GM12878 (cell line): ENCODE measurements at regions not wholly inside any gene's neighbourhood (a gene's known extent, or its start where the extent isn't known, plus 50 kb on each side); places are given as distances from the start of the nearest gene placed in this dataset.

ENCODE experiments used
- ATAC-seq: fragments of 200-7000 bp; cut with Tn5 transposase; 3 replicates; pipeline ENCODE4 v1.9.1; 2020; ENCODE audit warnings: mild to moderate bottlenecking, moderate library complexity
- BruUV-seq: library from RNA; stranded (reverse); fragments of 400-500 nt; replicated peaks from 2 replicates; lab custom pipeline; 2021; lab: Mats Ljungman, UMichigan
- CTCF ChIA-PET: fragments of 300-600 bp; sonication (Branson Sonifier 250); formaldehyde crosslinking; extraction: SDS; loops from one replicate; lab custom pipeline; 2021; ENCODE audit warnings: inconsistent platforms; lab: Yijun Ruan, JAX
- POLR2A ChIA-PET: fragments of 350-600 bp; formaldehyde crosslinking; extraction: SDS; loops from one replicate; lab custom pipeline; 2021; ENCODE audit warnings: inconsistent platforms; lab: Charles Lee
- RAD21 ChIA-PET: fragments of 300-600 bp; sonication (Branson Sonifier 250); formaldehyde crosslinking; loops from one replicate; lab custom pipeline; 2023; ENCODE audit warnings: antibody characterized with exemption; ENCODE audit not compliant: unreplicated experiment; lab: Charles Lee
- SMC1A ChIA-PET: fragments of 300-600 bp; sonication (Branson Sonifier 250); formaldehyde crosslinking; loops from one replicate; lab custom pipeline; 2023; ENCODE audit not compliant: unreplicated experiment, uncharacterized antibody; lab: Charles Lee
- DNase-seq: peaks from one replicate; pipeline ENCODE4 v3.0.0-alpha.2; 2011; ENCODE audit warnings: low read depth, low spot score
- FAIRE-seq: peaks from 3 replicates; lab custom pipeline; 2011; peaks lifted over from hg19 to GRCh38; lab: Jason Lieb, UNC
- H2AFZ ChIP-seq: 2 replicates; pipeline ENCODE4 v1.6.0; 2011; ENCODE audit warnings: low read depth, low read length, control low read depth; ENCODE audit not compliant: control insufficient read depth
- H3K27ac ChIP-seq: 2 replicates; pipeline ENCODE4 v1.5.1; 2011; ENCODE audit warnings: control low read depth; ENCODE audit not compliant: control insufficient read depth, insufficient read depth
- H3K27me3 ChIP-seq, 2 experiments: replicated peaks in 1 of 2; 2 replicates each; pipeline versions ENCODE4 v1.6.0 to v1.6.1; 2011; ENCODE audit warnings: low read length in 1 of 2; ENCODE audit not compliant: control insufficient read depth in 2 of 2, insufficient read depth in 2 of 2
- H3K36me3 ChIP-seq, 2 experiments: 2 replicates each; pipeline ENCODE4 v1.5.1; 2011; ENCODE audit warnings: low read length in 1 of 2; ENCODE audit not compliant: control insufficient read depth in 2 of 2, insufficient read depth in 2 of 2
- H3K4me1 ChIP-seq: 2 replicates; pipeline ENCODE4 v1.6.1; 2011; ENCODE audit warnings: mild to moderate bottlenecking, low read length, moderate library complexity, mixed read lengths; ENCODE audit not compliant: control insufficient read depth, insufficient read depth
- H3K4me2 ChIP-seq: 2 replicates; pipeline ENCODE4 v1.6.0; 2011; ENCODE audit warnings: control low read depth; ENCODE audit not compliant: control insufficient read depth, insufficient read depth
- H3K4me3 ChIP-seq: fragments of 200-600 bp; sonication (generic); 2 replicates; pipeline ENCODE4 v1.5.1; 2016
- H3K79me2 ChIP-seq: 2 replicates; pipeline ENCODE4 v1.6.0; 2011; ENCODE audit warnings: low read length; ENCODE audit not compliant: control insufficient read depth, insufficient read depth
- H3K9ac ChIP-seq: 2 replicates; pipeline ENCODE4 v1.8.0; 2011; ENCODE audit warnings: low read length, control low read depth, mixed read lengths; ENCODE audit not compliant: control insufficient read depth, insufficient read depth
- H3K9me3 ChIP-seq: replicated peaks from 3 replicates; pipeline ENCODE4 v1.5.1; 2011; ENCODE audit warnings: mild to moderate bottlenecking, low read length; ENCODE audit not compliant: control insufficient read depth, insufficient read depth
- H4K20me1 ChIP-seq: 2 replicates; pipeline ENCODE4 v1.6.0; 2011; ENCODE audit not compliant: control insufficient read depth, insufficient read depth
- BHLHE40 ChIP-seq, 2 experiments: fragments of 450-650 bp in 1 of 2; IDR thresholded peaks; 2 replicates each; pipeline ENCODE4 v1.6.1; 2011 to 2017; ENCODE audit warnings: low read depth in 2 of 2, borderline replicate concordance in 1 of 2, improper control_type of control experiment in 1 of 2, low read length in 1 of 2, mild to moderate bottlenecking in 1 of 2
- CEBPB ChIP-seq, 2 experiments: fragments of 150-350 bp in 1 of 2; IDR thresholded peaks; 2 replicates each; pipeline ENCODE4 v1.6.1; 2012 to 2014; ENCODE audit warnings: low read depth in 2 of 2, low read length in 2 of 2, borderline replicate concordance in 1 of 2, inconsistent platforms in 1 of 2
- GATAD2B ChIP-seq: fragments of 450-650 bp; conservative IDR thresholded peaks from 2 replicates; pipeline ENCODE4 v1.6.1; 2017; ENCODE audit warnings: low read depth, mild to moderate bottlenecking, moderate library complexity
- IKZF2 ChIP-seq, 2 experiments: fragments of 450-650 bp; IDR thresholded peaks; 2 replicates each; pipeline ENCODE4 v1.6.1; 2017; ENCODE audit warnings: mild to moderate bottlenecking in 2 of 2, moderate library complexity in 2 of 2
- KLF5 ChIP-seq: fragments of 450-650 bp; IDR thresholded peaks from 2 replicates; pipeline ENCODE4 v1.6.1; 2014; ENCODE audit warnings: mild to moderate bottlenecking; ENCODE audit not compliant: partially characterized antibody
- MAX ChIP-seq: IDR thresholded peaks from 2 replicates; pipeline ENCODE4 v1.6.1; 2012; ENCODE audit warnings: low read depth, low read length, improper control_type of control experiment
- MXI1 ChIP-seq: fragments of 150-350 bp; IDR thresholded peaks from 2 replicates; pipeline ENCODE4 v1.6.1; 2011; ENCODE audit warnings: low read depth, mild to moderate bottlenecking, inconsistent platforms, low read length, improper control_type of control experiment
- RAD51 ChIP-seq: fragments of 450-650 bp; IDR thresholded peaks from 2 replicates; pipeline ENCODE4 v1.6.1; 2016; ENCODE audit warnings: moderate library complexity, mild to moderate bottlenecking, inconsistent platforms
- RELB ChIP-seq: fragments of 450-650 bp; IDR thresholded peaks from 2 replicates; pipeline ENCODE4 v1.6.1; 2017; ENCODE audit warnings: low read depth, mild to moderate bottlenecking, moderate library complexity
- RFX5 ChIP-seq: IDR thresholded peaks from 2 replicates; pipeline ENCODE4 v1.6.1; 2011; ENCODE audit warnings: low read depth, low read length, improper control_type of control experiment
- SIN3A ChIP-seq: IDR thresholded peaks from 2 replicates; pipeline ENCODE4 v1.6.1; 2012; ENCODE audit warnings: low read depth, low read length, improper control_type of control experiment
- SMAD1 ChIP-seq: fragments of 450-650 bp; IDR thresholded peaks from 2 replicates; pipeline ENCODE4 v1.6.1; 2018; ENCODE audit warnings: mild to moderate bottlenecking, low read depth; ENCODE audit not compliant: partially characterized antibody
- SMC3 ChIP-seq: IDR thresholded peaks from 2 replicates; pipeline ENCODE4 v1.6.1; 2011; ENCODE audit warnings: low read length, improper control_type of control experiment, borderline replicate concordance
- SREBF1 ChIP-seq: IDR thresholded peaks from 2 replicates; pipeline ENCODE4 v1.6.1; 2012; ENCODE audit warnings: mild to moderate bottlenecking, low read length
- SRF ChIP-seq, 2 experiments: IDR thresholded peaks; 2 replicates each; pipeline ENCODE4 v1.6.1; 2011; ENCODE audit warnings: low read depth in 2 of 2, low read length in 2 of 2, mild to moderate bottlenecking in 1 of 2, moderate library complexity in 1 of 2
- TCF3 ChIP-seq: IDR thresholded peaks from 2 replicates; pipeline ENCODE4 v1.6.1; 2012; ENCODE audit warnings: low read depth, mild to moderate bottlenecking, low read length, borderline replicate concordance; ENCODE audit not compliant: insufficient read depth
- ZBTB40 ChIP-seq: fragments of 450-650 bp; IDR thresholded peaks from 2 replicates; pipeline ENCODE4 v1.6.1; 2016; ENCODE audit warnings: mild to moderate bottlenecking, moderate library complexity, borderline replicate concordance
- WGBS: methylation state at CpG from one replicate; pipeline ENCODE4 v1.1.6; 2016; ENCODE audit warnings: low lambda C conversion rate; ENCODE audit not compliant: insufficient replicate concordance, insufficient coverage; ENCODE audit errors: missing lambda C conversion rate; 5-methylcytosine and 5-hydroxymethylcytosine counted together
- in situ Hi-C: fragments of 300-500 bp; cut with MboI; formaldehyde crosslinking; loops from 9 replicates; pipeline ENCODE4 v1.14.3; 2018; ENCODE audit warnings: mixed read lengths
- intact Hi-C: fragments of 100-400 bp; cut with micrococcal nuclease; formaldehyde crosslinking; loops from one replicate; pipeline ENCODE4 v1.14.2; 2022; ENCODE audit not compliant: unreplicated experiment

- FAIRE-seq: no peak
- RAD21 ChIA-PET: no interaction called here
- BruUV-seq: no TSS peak
Observed at GRCh38 chr7:132630834-132631233, 54.6 kb upstream of the PLXNA4 start.

More at GRCh38 chr7:132630834-132631233, 54.6 kb upstream of the PLXNA4 start:
- no peaks in the 10 kb centered on the region for H4K20me1 ChIP-seq
- ChIA-PET POLR2A (no interaction called here), CTCF (no interaction called here), SMC1A (interaction anchor here (0.7 kb wide), 1 partner anchor 1701 kb away, joined by 3 read pairs; no protein-coding TSS in a partner anchor)
- WGBS: 55% methylated on average over 2 of the region's 2 CpGs
- H3K36me3 ChIP-seq: no peaks in the 10 kb centered on the region
- no peak overlapping the region for H3K4me3 ChIP-seq
- no peak overlapping the region for H3K27ac ChIP-seq
- in situ Hi-C loops (no loop called here), intact Hi-C loops (no loop called here)
- no peaks in the 10 kb centered on the region for H3K9me3 ChIP-seq
- H3K4me2 ChIP-seq: no peak overlapping the region
- peaks cover 0 to 2% of the 10 kb centered on the region in 2 experiments; a peak in 2 of 4 replicates for H3K27me3 ChIP-seq
- H3K4me1 ChIP-seq: no peaks in the 10 kb centered on the region
- ATAC-seq (no peak), DNase-seq (no peak)
- TF ChIP-seq ZBTB40 (no peak), SRF (IDR thresholded peaks at IDR 0.05; ENCODE audit: low read depth in 2 of 2, low read length in 2 of 2) (no peak), SREBF1 (no peak), BHLHE40 (IDR thresholded peaks at IDR 0.05; ENCODE audit: borderline replicate concordance in 1 of 2, low read depth in 2 of 2, low read length in 1 of 2) (no peak), RELB (no peak), KLF5 (no peak), CEBPB (IDR thresholded peaks at IDR 0.05; ENCODE audit: borderline replicate concordance in 1 of 2, low read depth in 2 of 2, low read length in 2 of 2) (no peak), MAX (no peak), MXI1 (no peak), SMC3 (no peak), GATAD2B (no peak), RFX5 (no peak), IKZF2 (IDR thresholded peaks at IDR 0.05) (no peak), TCF3 (no peak), RAD51 (no peak), SIN3A (no peak), SMAD1 (no peak)
- H3K9ac ChIP-seq: no peak overlapping the region
- no peak overlapping the region for H2AFZ ChIP-seq
- no peaks in the 10 kb centered on the region for H3K79me2 ChIP-seq
